GM23338 (cell line): ENCODE measurements at regions not wholly inside any gene's neighbourhood (a gene's known extent, or its start where the extent isn't known, plus 50 kb on each side); places are given as distances from the start of the nearest gene placed in this dataset.

Experiments
- ATAC-seq: fragments of 200-7000 bp; cut with Tn5 transposase; 3 replicates; pipeline ENCODE4 v1.9.1; 2020
- DNase-seq: peaks from one replicate; pipeline ENCODE4 v3.0.0-alpha.2; 2015; ENCODE audit warnings: low spot score
- H2AFZ ChIP-seq: fragments of 200-600 bp; sonication (generic); 2 replicates; pipeline ENCODE4 v1.8.0; 2016; ENCODE audit warnings: antibody characterized with exemption, mild to moderate bottlenecking, moderate library complexity
- H3F3A ChIP-seq: fragments of 200-600 bp; sonication (generic); replicated peaks from 2 replicates; pipeline ENCODE4 v1.8.0; 2017; ENCODE audit warnings: antibody characterized with exemption, mixed run types, low read depth
- H3K27ac ChIP-seq: fragments of 200-600 bp; sonication (generic); 2 replicates; pipeline ENCODE4 v1.6.1; 2016; ENCODE audit warnings: low read depth
- H3K27me3 ChIP-seq: fragments of 200-600 bp; sonication (generic); 2 replicates; pipeline ENCODE4 v1.8.0; 2016; ENCODE audit warnings: mild to moderate bottlenecking, mixed run types, moderate library complexity; ENCODE audit not compliant: insufficient read depth
- H3K36me3 ChIP-seq: fragments of 200-600 bp; sonication (generic); 2 replicates; pipeline ENCODE4 v1.8.0; 2016; ENCODE audit warnings: mild to moderate bottlenecking; ENCODE audit not compliant: insufficient read depth
- H3K4me1 ChIP-seq: fragments of 200-600 bp; sonication (generic); 2 replicates; pipeline ENCODE4 v1.8.0; 2016; ENCODE audit warnings: mild to moderate bottlenecking, moderate library complexity; ENCODE audit not compliant: insufficient read depth
- H3K4me2 ChIP-seq: fragments of 200-600 bp; sonication (generic); 2 replicates; pipeline ENCODE4 v1.7.1; 2017; ENCODE audit warnings: mixed run types
- H3K4me3 ChIP-seq: fragments of 200-600 bp; sonication (generic); 2 replicates; pipeline ENCODE4 v1.6.1; 2016; ENCODE audit warnings: mixed run types
- H3K79me2 ChIP-seq: fragments of 200-600 bp; sonication (generic); replicated peaks from 2 replicates; pipeline ENCODE4 v1.8.0; 2017; ENCODE audit warnings: mild to moderate bottlenecking; ENCODE audit not compliant: insufficient read depth
- H3K9me2 ChIP-seq: fragments of 200-600 bp; sonication (generic); 2 replicates; pipeline ENCODE4 v1.8.0; 2017; ENCODE audit not compliant: insufficient read depth
- H4K20me1 ChIP-seq: fragments of 200-600 bp; sonication (generic); replicated peaks from 2 replicates; pipeline ENCODE4 v1.8.0; 2017; ENCODE audit warnings: mild to moderate bottlenecking; ENCODE audit not compliant: insufficient read depth
- H3K27ac Mint-ChIP-seq: 2 replicates; pipeline ENCODE4 v1.8.0; 2020; ENCODE audit warnings: inconsistent platforms, mild to moderate bottlenecking, moderate library complexity, mixed read lengths
- H3K27me3 Mint-ChIP-seq: 3 replicates; pipeline ENCODE4 v1.8.0; 2022; ENCODE audit warnings: low read depth, mild to moderate bottlenecking, moderate library complexity, mixed read lengths, inconsistent platforms; ENCODE audit not compliant: insufficient read depth, poor library complexity
- H3K36me3 Mint-ChIP-seq: 3 replicates; pipeline ENCODE4 v1.8.0; 2021; ENCODE audit warnings: low read depth, mild to moderate bottlenecking, inconsistent platforms, moderate library complexity, mixed read lengths
- H3K4me1 Mint-ChIP-seq: 3 replicates; pipeline ENCODE4 v1.8.0; 2020; ENCODE audit warnings: mild to moderate bottlenecking, inconsistent platforms, mixed read lengths
- H3K4me3 Mint-ChIP-seq: 3 replicates; pipeline ENCODE4 v1.8.0; 2021; ENCODE audit warnings: moderate library complexity, mild to moderate bottlenecking, inconsistent platforms, mixed read lengths
- H3K9me3 Mint-ChIP-seq: 3 replicates; pipeline ENCODE4 v1.8.0; 2020; ENCODE audit warnings: moderate library complexity, mild to moderate bottlenecking, inconsistent platforms, mixed read lengths
- CREB1 ChIP-seq: fragments of 250-450 bp; sonication (Bioruptor Pico); IDR thresholded peaks from 2 replicates; pipeline ENCODE4 v1.5.0; 2020; ENCODE audit warnings: low read depth, mild to moderate bottlenecking, moderate library complexity
- CTCF ChIP-seq, 2 experiments: fragments of 200-600 bp in 1 of 2; sonication (generic) in 1 of 2; conservative IDR thresholded peaks; 2 replicates each; pipeline versions ENCODE4 v1.5.1 to v1.6.1; 2016 to 2017; ENCODE audit warnings: antibody characterized with exemption in 2 of 2, low read depth in 2 of 2, mild to moderate bottlenecking in 2 of 2, moderate library complexity in 1 of 2
- EZH2phosphoT487 ChIP-seq: fragments of 200-600 bp; sonication (generic); IDR thresholded peaks from one replicate; pipeline ENCODE4 v1.8.1; 2018; ENCODE audit warnings: antibody characterized with exemption; ENCODE audit not compliant: unreplicated experiment
- JUNB ChIP-seq: IDR thresholded peaks from one replicate; pipeline ENCODE4 v1.6.1; 2016; ENCODE audit warnings: antibody characterized with exemption; ENCODE audit not compliant: unreplicated experiment
- NANOG ChIP-seq: IDR thresholded peaks from 2 replicates; pipeline ENCODE4 v1.6.1; 2016; ENCODE audit warnings: antibody characterized with exemption, borderline replicate concordance
- POLR2AphosphoS5 ChIP-seq: IDR thresholded peaks from 2 replicates; pipeline ENCODE4 v1.6.1; 2016; ENCODE audit warnings: antibody characterized with exemption, low read depth
- STAT1 ChIP-seq: IDR thresholded peaks from one replicate; pipeline ENCODE4 v1.6.1; 2016; ENCODE audit warnings: antibody characterized with exemption; ENCODE audit not compliant: unreplicated experiment
- ZNF331 ChIP-seq: fragments of 250-450 bp; sonication (Bioruptor Pico); IDR thresholded peaks from 2 replicates; pipeline ENCODE4 v1.5.0; 2020; ENCODE audit warnings: low read depth, mild to moderate bottlenecking, moderate library complexity
- ZNF462 ChIP-seq: fragments of 250-450 bp; sonication (Bioruptor Pico); IDR thresholded peaks from 2 replicates; pipeline ENCODE4 v1.5.0; 2020; ENCODE audit warnings: mild to moderate bottlenecking, moderate library complexity

- TF ChIP-seq ZNF462 (CRISPR knock-in tag) (no peak), STAT1 (no peak), EZH2phosphoT487 (no peak), CREB1 (CRISPR knock-in tag) (no peak), POLR2AphosphoS5 (no peak), ZNF331 (CRISPR knock-in tag) (no peak), JUNB (no peak), CTCF (conservative IDR thresholded peaks at IDR 0.05; ENCODE audit: low read depth in 2 of 2) (no peak), NANOG (no peak)
These were observed 279.6 kb downstream of the PCDH20 start (continued) for GRCh38 chr13:61136093-61136492.

- Histone ChIP-seq H3K27me3 (no peaks in the 10 kb centered on the region), H3K79me2 (no peaks in the 10 kb centered on the region), H3K9me2 (no peaks in the 10 kb centered on the region), H4K20me1 (no peaks in the 10 kb centered on the region), H3K4me1 (no peaks in the 10 kb centered on the region), H3K4me2 (no peak overlapping the region), H3F3A (no peaks in the 10 kb centered on the region), H2AFZ (no peak overlapping the region), H3K4me3 (no peak overlapping the region), H3K36me3 (no peaks in the 10 kb centered on the region), H3K27ac (no peak overlapping the region)
- ATAC-seq (no peak), DNase-seq (no peak)
- H3K4me3 Mint-ChIP-seq: no peak overlapping the region
- H3K36me3 Mint-ChIP-seq: no peaks in the 10 kb centered on the region
- H3K4me1 Mint-ChIP-seq: peaks cover 5% of the 10 kb centered on the region; the same call in 2 of the 3 replicates
- H3K27ac Mint-ChIP-seq: no peak overlapping the region
- TF ChIP-seq EZH2phosphoT487 (no peak), POLR2AphosphoS5 (no peak), NANOG (no peak), CREB1 (CRISPR knock-in tag) (no peak), JUNB (no peak)
- no peaks in the 10 kb centered on the region for H3K27me3 Mint-ChIP-seq
- no peaks in the 10 kb centered on the region for H3K9me3 Mint-ChIP-seq
These were observed 280.1 kb downstream of the PCDH20 start for GRCh38 chr13:61135583-61135982.
